Trophoblast cell (in vitro differentiated cells and primary cell): ENCODE measurements at regions not wholly inside any gene's neighbourhood (a gene's known extent, or its start where the extent isn't known, plus 50 kb on each side); places are given as distances from the start of the nearest gene placed in this dataset.
A peak's percentile ranks its signal among the peaks of the same experiment; 100 is the strongest.

Source experiments
- DNase-seq, 2 donors: peaks; one replicate each; pipeline ENCODE4 v3.0.0-alpha.2; 2016
- H2AFZ ChIP-seq: 2 replicates; pipeline ENCODE4 v1.6.1; 2013; ENCODE audit warnings: low read length, moderate library complexity, mild to moderate bottlenecking; ENCODE audit not compliant: insufficient read depth, poor library complexity
- H2AK5ac ChIP-seq: 2 replicates; pipeline ENCODE4 v1.6.1; 2013; ENCODE audit warnings: mild to moderate bottlenecking, low read length
- H2BK120ac ChIP-seq: 2 replicates; pipeline ENCODE4 v1.6.1; 2013; ENCODE audit warnings: low read length, mild to moderate bottlenecking, moderate library complexity; ENCODE audit not compliant: insufficient read depth, poor library complexity
- H2BK12ac ChIP-seq: 2 replicates; pipeline ENCODE4 v1.6.1; 2013; ENCODE audit warnings: mild to moderate bottlenecking, low read length, moderate library complexity
- H2BK5ac ChIP-seq: 2 replicates; pipeline ENCODE4 v1.6.1; 2013; ENCODE audit warnings: low read length, low read depth, moderate library complexity, mild to moderate bottlenecking; ENCODE audit not compliant: poor library complexity
- H3K14ac ChIP-seq: 2 replicates; pipeline ENCODE4 v1.6.1; 2013; ENCODE audit warnings: mild to moderate bottlenecking, low read length
- H3K18ac ChIP-seq: 2 replicates; pipeline ENCODE4 v1.6.1; 2013; ENCODE audit warnings: mild to moderate bottlenecking, low read length
- H3K23ac ChIP-seq: 2 replicates; pipeline ENCODE4 v1.6.1; 2013; ENCODE audit warnings: low read length
- H3K27ac ChIP-seq: 2 replicates; pipeline ENCODE4 v1.5.1; 2013; ENCODE audit warnings: low read depth, mild to moderate bottlenecking, inconsistent platforms, low read length, moderate library complexity
- H3K27me3 ChIP-seq: 2 replicates; pipeline ENCODE4 v1.6.1; 2013; ENCODE audit warnings: inconsistent platforms, mild to moderate bottlenecking, low read length, moderate library complexity; ENCODE audit not compliant: insufficient read depth
- H3K36me3 ChIP-seq, 2 experiments: 1 replicate in 1 of 2; 2 replicates in 1 of 2; pipeline ENCODE4 v1.6.1; 2013; ENCODE audit warnings: low read length in 2 of 2, mild to moderate bottlenecking in 2 of 2, moderate library complexity in 1 of 2; ENCODE audit not compliant: insufficient read depth in 2 of 2, control insufficient read depth in 1 of 2
- H3K4ac ChIP-seq: 2 replicates; pipeline ENCODE4 v1.6.1; 2013; ENCODE audit warnings: low read depth, mild to moderate bottlenecking, low read length, moderate library complexity
- H3K4me1 ChIP-seq, 2 experiments: 1 replicate in 1 of 2; 2 replicates in 1 of 2; pipeline ENCODE4 v1.6.1; 2013; ENCODE audit warnings: low read length in 2 of 2, mild to moderate bottlenecking in 2 of 2, moderate library complexity in 1 of 2; ENCODE audit not compliant: insufficient read depth in 2 of 2, control insufficient read depth in 1 of 2
- H3K4me2 ChIP-seq: 2 replicates; pipeline ENCODE4 v1.6.1; 2013; ENCODE audit warnings: inconsistent platforms, mild to moderate bottlenecking, low read length, moderate library complexity
- H3K4me3 ChIP-seq: 2 replicates; pipeline ENCODE4 v1.5.1; 2013; ENCODE audit warnings: mild to moderate bottlenecking, low read depth, low read length, inconsistent platforms
- H3K79me1 ChIP-seq: one replicate; pipeline ENCODE4 v1.6.1; 2013; ENCODE audit warnings: low read length
- H3K79me2 ChIP-seq: 2 replicates; pipeline ENCODE4 v1.6.1; 2013; ENCODE audit warnings: low read length, mild to moderate bottlenecking; ENCODE audit not compliant: control insufficient read depth, insufficient read depth, poor library complexity
- H3K9ac ChIP-seq: 2 replicates; pipeline ENCODE4 v1.6.1; 2013; ENCODE audit warnings: mild to moderate bottlenecking, low read length
- H3K9me3 ChIP-seq: 2 replicates; pipeline ENCODE4 v1.6.1; 2013; ENCODE audit warnings: low read depth, mild to moderate bottlenecking, control low read depth, inconsistent platforms, low read length; ENCODE audit not compliant: insufficient read depth
- H4K12ac ChIP-seq: 2 replicates; pipeline ENCODE4 v1.6.1; 2013; ENCODE audit warnings: low read depth, mild to moderate bottlenecking, low read length, moderate library complexity
- H4K8ac ChIP-seq: 2 replicates; pipeline ENCODE4 v1.6.1; 2013; ENCODE audit warnings: low read depth, mild to moderate bottlenecking, low read length, moderate library complexity
- H4K91ac ChIP-seq: one replicate; pipeline ENCODE4 v1.6.1; 2013; ENCODE audit warnings: low read depth, mild to moderate bottlenecking, low read length, moderate library complexity
- WGBS: extraction: QIAGEN DNeasy Blood & Tissue Kit; methylation state at CpG from one replicate; pipeline ENCODE4 v1.1.7; 2013; ENCODE audit warnings: missing lambda C conversion rate; ENCODE audit not compliant: insufficient read length, insufficient coverage; ENCODE audit errors: extremely low coverage; 5-methylcytosine and 5-hydroxymethylcytosine counted together

DNA sequence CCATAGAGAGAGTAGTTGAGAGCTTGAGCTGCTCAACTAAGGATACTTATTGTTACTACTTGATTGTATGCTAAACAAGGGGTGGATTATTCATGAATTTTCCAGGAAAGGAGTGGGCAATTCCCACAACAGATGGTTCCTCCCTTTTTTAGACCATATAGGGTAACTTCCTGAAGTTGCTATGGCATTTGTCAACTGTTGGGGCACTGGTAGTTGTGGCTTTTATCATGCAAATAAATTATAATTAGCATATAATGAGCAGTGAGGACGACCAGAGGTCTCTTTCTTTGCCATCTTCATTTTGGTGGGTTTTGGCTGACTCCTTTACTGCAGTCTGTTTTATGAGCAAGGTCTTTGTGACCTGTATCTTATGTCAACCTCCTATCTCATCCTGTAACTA is 1403.5 kb upstream of the PABPC4L start:
- Histone ChIP-seq H2AK5ac (no peak overlapping the region), H2BK120ac (no peak overlapping the region), H3K9me3 (no peaks in the 10 kb centered on the region), H4K91ac (no peak overlapping the region), H3K36me3 (no peaks in the 10 kb centered on the region), H3K9ac (no peak overlapping the region), H3K4me1 (no peaks in the 10 kb centered on the region), H2BK12ac (no peak overlapping the region), H3K23ac (no peak overlapping the region), H3K4me2 (no peak overlapping the region), H3K14ac (no peak overlapping the region), H3K79me1 (no peaks in the 10 kb centered on the region), H3K18ac (no peak overlapping the region), H2AFZ (no peak overlapping the region), H3K4me3 (no peak overlapping the region), H3K79me2 (no peaks in the 10 kb centered on the region), H4K12ac (no peak overlapping the region), H4K8ac (no peak overlapping the region), H2BK5ac (no peak overlapping the region), H3K27me3 (no peaks in the 10 kb centered on the region), H3K4ac (no peak overlapping the region), H3K27ac (no peak overlapping the region)
- no CpG with 5 or more reads among the region's 1 CpG for WGBS
- no peak for DNase-seq

DNA sequence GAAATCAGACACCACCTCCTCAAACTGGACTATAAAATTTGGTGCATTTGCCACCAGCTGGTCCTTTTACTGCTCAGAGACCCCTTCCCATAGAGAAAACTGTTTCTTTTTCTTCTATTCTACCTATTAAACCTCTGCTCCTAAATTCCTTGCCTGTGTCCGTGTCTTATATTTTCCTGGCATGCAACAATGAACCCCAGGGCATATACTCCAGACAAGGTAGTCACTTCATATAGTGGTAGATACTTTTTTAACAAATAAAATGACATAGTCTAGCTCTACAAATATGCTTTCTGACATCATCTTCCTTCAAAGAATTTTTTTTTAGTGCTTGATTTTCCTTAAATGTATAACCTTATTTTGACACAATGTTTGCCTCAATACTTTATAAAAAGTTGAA is 1402.9 kb upstream of the PABPC4L start:
- Histone ChIP-seq H3K4me3 (no peak overlapping the region), H2BK12ac (no peak overlapping the region), H3K18ac (no peak overlapping the region), H3K23ac (no peak overlapping the region), H2BK120ac (no peak overlapping the region), H4K91ac (no peak overlapping the region), H3K9me3 (no peaks in the 10 kb centered on the region), H3K79me1 (no peaks in the 10 kb centered on the region), H3K14ac (no peak overlapping the region), H3K27ac (no peak overlapping the region), H3K4me1 (no peaks in the 10 kb centered on the region), H3K36me3 (no peaks in the 10 kb centered on the region), H3K4me2 (no peak overlapping the region), H2AK5ac (no peak overlapping the region), H4K8ac (no peak overlapping the region), H4K12ac (no peak overlapping the region), H3K9ac (no peak overlapping the region), H2BK5ac (no peak overlapping the region), H2AFZ (no peak overlapping the region), H3K4ac (no peak overlapping the region), H3K79me2 (no peaks in the 10 kb centered on the region), H3K27me3 (no peaks in the 10 kb centered on the region)
- DNase-seq, result peak; percentile 51 to 71
- WGBS, result no CpG with 5 or more reads among the region's 1 CpG

DNA sequence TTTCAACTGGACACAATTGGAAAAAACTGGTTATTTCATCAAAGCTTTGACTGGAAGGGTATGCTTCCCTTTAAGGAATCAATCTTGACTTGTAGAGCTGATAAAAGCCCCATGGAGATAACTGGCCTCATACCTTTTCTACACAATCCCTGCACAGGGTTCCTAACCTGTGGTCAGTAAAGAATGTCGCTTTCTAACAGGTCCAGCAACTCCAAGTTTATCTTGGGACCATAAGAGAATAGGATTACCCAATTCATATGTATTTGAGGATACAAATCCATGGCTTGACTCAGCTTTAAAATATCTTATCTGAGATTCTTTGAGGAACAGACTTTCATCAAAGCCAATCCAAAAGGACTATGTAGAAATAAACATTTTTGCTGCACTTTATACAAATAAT is 1399.8 kb upstream of the PABPC4L start:
- Histone ChIP-seq H4K91ac (no peak overlapping the region), H3K36me3 (no peaks in the 10 kb centered on the region), H3K4me2 (no peak overlapping the region), H2BK5ac (no peak overlapping the region), H3K9me3 (peaks cover 3% of the 10 kb centered on the region), H3K9ac (no peak overlapping the region), H3K79me2 (no peaks in the 10 kb centered on the region), H3K14ac (no peak overlapping the region), H3K4ac (no peak overlapping the region), H3K4me1 (no peaks in the 10 kb centered on the region), H2AFZ (no peak overlapping the region), H4K12ac (no peak overlapping the region), H4K8ac (no peak overlapping the region), H3K4me3 (no peak overlapping the region), H2BK12ac (no peak overlapping the region), H3K79me1 (no peaks in the 10 kb centered on the region), H2BK120ac (no peak overlapping the region), H3K18ac (no peak overlapping the region), H3K27ac (no peak overlapping the region), H3K23ac (no peak overlapping the region), H3K27me3 (no peaks in the 10 kb centered on the region), H2AK5ac (no peak overlapping the region)
- peak; percentile 83 to 96 for DNase-seq
- WGBS, result no CpG with 5 or more reads among the region's 1 CpG

DNA sequence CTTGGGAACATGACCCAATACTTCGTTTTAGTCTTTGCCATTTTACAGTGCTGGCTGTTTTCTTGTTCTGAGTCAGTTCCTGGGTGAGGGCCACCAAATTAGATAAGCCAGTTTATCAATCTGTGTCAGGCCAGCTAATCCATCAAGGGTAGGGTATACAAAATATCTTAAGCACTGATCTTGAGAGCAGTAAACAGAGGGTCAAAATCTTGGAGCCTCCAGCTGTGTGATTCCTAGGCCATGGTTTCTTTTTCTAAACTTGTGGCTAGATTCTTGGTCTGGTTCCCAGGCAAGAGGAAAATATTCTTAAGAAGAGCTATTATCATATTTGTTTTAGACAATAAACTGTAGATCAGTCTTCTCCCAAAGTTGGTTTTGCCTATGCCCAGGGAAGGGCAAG is 1396.6 kb upstream of the PABPC4L start:
- Histone ChIP-seq H3K4ac (no peak overlapping the region), H4K91ac (no peak overlapping the region), H3K4me3 (no peak overlapping the region), H3K79me1 (no peaks in the 10 kb centered on the region), H3K36me3 (no peaks in the 10 kb centered on the region), H3K23ac (no peak overlapping the region), H2BK12ac (no peak overlapping the region), H2BK120ac (no peak overlapping the region), H3K4me2 (no peak overlapping the region), H3K9ac (no peak overlapping the region), H3K79me2 (no peaks in the 10 kb centered on the region), H3K14ac (no peak overlapping the region), H3K4me1 (no peaks in the 10 kb centered on the region), H2AK5ac (no peak overlapping the region), H2BK5ac (no peak overlapping the region), H3K27me3 (no peaks in the 10 kb centered on the region), H2AFZ (no peak overlapping the region), H3K9me3 (peaks cover 3% of the 10 kb centered on the region), H3K18ac (no peak overlapping the region), H4K8ac (no peak overlapping the region), H4K12ac (no peak overlapping the region), H3K27ac (no peak overlapping the region)
- WGBS, result no CpG with 5 or more reads among the region's 1 CpG
- DNase-seq, result no peak
